PC-3 (cell line): ENCODE measurements at regions not wholly inside any gene's neighbourhood (a gene's known extent, or its start where the extent isn't known, plus 50 kb on each side); places are given as distances from the start of the nearest gene placed in this dataset.
A peak's percentile ranks its signal among the peaks of the same experiment; 100 is the strongest.

ENCODE experiments used
- ATAC-seq: fragments of 200-7000 bp; cut with Tn5 transposase; 2 replicates; pipeline ENCODE4 v1.9.1; 2020; ENCODE audit warnings: mild to moderate bottlenecking, moderate library complexity
- BruUV-seq: library from RNA; stranded (reverse); fragments of 400-500 nt; replicated peaks from 2 replicates; lab custom pipeline; 2021; lab: Mats Ljungman, UMichigan
- CTCF ChIA-PET: fragments of 300-600 bp; sonication (Branson Sonifier 250); formaldehyde crosslinking; loops from one replicate; lab custom pipeline; 2022; ENCODE audit warnings: antibody characterized with exemption; lab: Charles Lee
- POLR2A ChIA-PET: fragments of 300-600 bp; sonication (Branson Sonifier 250); formaldehyde crosslinking; loops from one replicate; lab custom pipeline; 2022; ENCODE audit warnings: antibody characterized with exemption; ENCODE audit not compliant: unreplicated experiment; lab: Charles Lee
- DNase-seq: peaks from one replicate; pipeline ENCODE4 v3.0.0-alpha.2; 2015
- H2AFZ ChIP-seq: fragments of 300-600 bp; sonication (generic); 2 replicates; pipeline ENCODE4 v1.6.0; 2016; ENCODE audit warnings: antibody characterized with exemption, low read length
- H3F3A ChIP-seq: fragments of 300-600 bp; sonication (generic); one replicate; pipeline ENCODE4 v1.6.0; 2017; ENCODE audit warnings: antibody characterized with exemption, low read length, control low read depth, mild to moderate bottlenecking; ENCODE audit not compliant: unreplicated experiment
- H3K27ac ChIP-seq: fragments of 300-600 bp; sonication (generic); 2 replicates; pipeline ENCODE4 v1.5.1; 2016; ENCODE audit warnings: mild to moderate bottlenecking, low read length
- H3K27me3 ChIP-seq: fragments of 300-600 bp; sonication (generic); 2 replicates; pipeline ENCODE4 v1.6.1; 2016; ENCODE audit warnings: low read length, mixed read lengths
- H3K36me3 ChIP-seq: fragments of 300-600 bp; sonication (generic); 2 replicates; pipeline ENCODE4 v1.6.1; 2016; ENCODE audit warnings: low read depth, mixed run types, low read length, mixed read lengths
- H3K4me1 ChIP-seq: fragments of 300-600 bp; sonication (generic); 2 replicates; pipeline ENCODE4 v1.5.1; 2016; ENCODE audit warnings: low read length; ENCODE audit not compliant: insufficient read depth
- H3K4me2 ChIP-seq: fragments of 300-600 bp; sonication (generic); 2 replicates; pipeline ENCODE4 v1.6.0; 2016; ENCODE audit warnings: low read length
- H3K4me3 ChIP-seq: fragments of 300-600 bp; sonication (generic); 2 replicates; pipeline ENCODE4 v1.5.1; 2016; ENCODE audit warnings: mild to moderate bottlenecking, low read length, mixed read lengths
- H3K79me2 ChIP-seq: fragments of 300-600 bp; sonication (generic); 2 replicates; pipeline ENCODE4 v1.6.1; 2017; ENCODE audit warnings: low read length, mixed read lengths
- H3K9ac ChIP-seq: fragments of 300-600 bp; sonication (generic); 2 replicates; pipeline ENCODE4 v1.6.0; 2016; ENCODE audit warnings: mild to moderate bottlenecking, low read length
- H3K9me2 ChIP-seq: fragments of 300-600 bp; sonication (generic); replicated peaks from 2 replicates; pipeline ENCODE4 v1.6.1; 2016; ENCODE audit warnings: mixed run types, low read length, mixed read lengths
- H3K9me3 ChIP-seq: fragments of 300-600 bp; sonication (generic); 2 replicates; pipeline ENCODE4 v1.6.1; 2016; ENCODE audit warnings: low read length, mixed read lengths
- H4K20me1 ChIP-seq: fragments of 300-600 bp; sonication (generic); 2 replicates; pipeline ENCODE4 v1.6.1; 2016; ENCODE audit warnings: low read length, mixed read lengths
- CTCF ChIP-seq: fragments of 300-600 bp; sonication (generic); conservative IDR thresholded peaks from 2 replicates; pipeline ENCODE4 v1.5.1; 2017; ENCODE audit warnings: antibody characterized with exemption, low read depth, mild to moderate bottlenecking, low read length
- EZH2 ChIP-seq: fragments of 300-600 bp; sonication (generic); IDR thresholded peaks from one replicate; pipeline ENCODE4 v1.6.1; 2017; ENCODE audit warnings: antibody characterized with exemption, mild to moderate bottlenecking, low read length; ENCODE audit not compliant: unreplicated experiment
- EZH2phosphoT487 ChIP-seq: fragments of 300-600 bp; sonication (generic); IDR thresholded peaks from 2 replicates; pipeline ENCODE4 v1.6.1; 2018; ENCODE audit warnings: mild to moderate bottlenecking, antibody characterized with exemption, low read length, borderline replicate concordance
- intact Hi-C: fragments of 100-400 bp; cut with micrococcal nuclease; formaldehyde crosslinking; loops from 2 replicates; pipeline ENCODE4 v1.9.0; 2023

GRCh38 chr3:144031938-144032337 is 60.3 kb downstream of the DIPK2A start:
- Histone ChIP-seq H3K4me2 (no peak overlapping the region), H3F3A (no peaks in the 10 kb centered on the region), H3K9me3 (no peaks in the 10 kb centered on the region), H4K20me1 (no peaks in the 10 kb centered on the region), H2AFZ (no peak overlapping the region), H3K9ac (no peak overlapping the region), H3K9me2 (no peaks in the 10 kb centered on the region), H3K79me2 (no peaks in the 10 kb centered on the region), H3K4me3 (no peak overlapping the region), H3K27me3 (no peaks in the 10 kb centered on the region), H3K27ac (no peak overlapping the region), H3K36me3 (no peaks in the 10 kb centered on the region), H3K4me1 (no peaks in the 10 kb centered on the region)
- intact Hi-C loops: no loop called here
- peak; percentile 12 for DNase-seq
- BruUV-seq: no TSS peak
- ChIA-PET POLR2A (no interaction called here), CTCF (no interaction called here)
- ATAC-seq: no peak
- TF ChIP-seq EZH2: no peak
- no peak for TF ChIP-seq EZH2phosphoT487

- TF ChIP-seq CTCF (no peak), EZH2 (no peak), EZH2phosphoT487 (no peak)
- no peak for ATAC-seq
- H3K27me3 ChIP-seq: no peaks in the 10 kb centered on the region
- no TSS peak for BruUV-seq
- no peaks in the 10 kb centered on the region for H3F3A ChIP-seq
- POLR2A ChIA-PET: no interaction called here
- CTCF ChIA-PET: no interaction called here
- H3K36me3 ChIP-seq: no peaks in the 10 kb centered on the region
- no peaks in the 10 kb centered on the region for H3K4me1 ChIP-seq
- H2AFZ ChIP-seq: no peak overlapping the region
- intact Hi-C loops: no loop called here
- no peaks in the 10 kb centered on the region for H4K20me1 ChIP-seq
- H3K4me2 ChIP-seq: no peak overlapping the region
- no peak overlapping the region for H3K4me3 ChIP-seq
- no peak overlapping the region for H3K27ac ChIP-seq
- no peak for DNase-seq
- H3K9me2 ChIP-seq: no peaks in the 10 kb centered on the region
- no peaks in the 10 kb centered on the region for H3K79me2 ChIP-seq
- H3K9ac ChIP-seq: no peak overlapping the region
- no peaks in the 10 kb centered on the region for H3K9me3 ChIP-seq
Measured at GRCh38 chr3:144032531-144033239, 61.1 kb downstream of the DIPK2A start.

- Histone ChIP-seq H3K27me3 (no peaks in the 10 kb centered on the region), H3K4me2 (no peak overlapping the region), H4K20me1 (no peaks in the 10 kb centered on the region), H3K4me1 (no peaks in the 10 kb centered on the region), H3K9me3 (no peaks in the 10 kb centered on the region), H3K36me3 (no peaks in the 10 kb centered on the region), H3K27ac (no peak overlapping the region), H3K4me3 (no peak overlapping the region), H2AFZ (no peak overlapping the region), H3K9me2 (no peaks in the 10 kb centered on the region), H3K9ac (no peak overlapping the region), H3K79me2 (no peaks in the 10 kb centered on the region), H3F3A (no peaks in the 10 kb centered on the region)
- BruUV-seq: no TSS peak
- ChIA-PET POLR2A (no interaction called here), CTCF (no interaction called here)
- TF ChIP-seq EZH2phosphoT487 (no peak), EZH2 (no peak), CTCF (no peak)
- intact Hi-C loops: no loop called here
- ATAC-seq: no peak
- DNase-seq: no peak
Measured at GRCh38 chr3:144033240-144033589, 61.6 kb downstream of the DIPK2A start.
